Kidney glomerular epithelial cell (primary cell): ENCODE measurements at regions not wholly inside any gene's neighbourhood (a gene's known extent, or its start where the extent isn't known, plus 50 kb on each side); places are given as distances from the start of the nearest gene placed in this dataset.
"Not testable (repeated sequence)": the region's sequence is repeated elsewhere in the genome, so short reads cannot be mapped to it uniquely, and the experiment has no call there.

Experiments used
- DNase-seq: peaks from one replicate; lab custom pipeline; 2025; lab: John Stamatoyannopoulos, UW

DNA sequence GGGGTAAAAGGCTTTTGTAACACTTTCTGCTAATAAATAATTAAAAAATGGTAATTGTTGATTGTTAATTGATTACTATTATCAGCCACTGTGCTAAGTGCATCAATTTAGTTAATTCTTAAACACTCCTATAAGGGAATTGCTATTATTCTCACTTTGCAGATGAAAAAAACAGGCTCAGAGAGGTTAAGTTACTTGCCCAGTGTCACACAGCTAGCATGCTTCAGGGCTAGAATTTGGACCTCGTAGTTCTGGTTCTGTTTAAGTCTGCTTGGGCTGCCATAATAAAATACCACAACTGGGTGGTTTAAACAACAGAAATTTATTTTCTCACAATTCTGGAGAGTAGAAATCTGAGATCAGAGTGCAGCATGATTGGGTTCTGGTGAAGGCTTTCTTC is 164.8 kb upstream of the TBX18 start:
- no peak for DNase-seq

DNA sequence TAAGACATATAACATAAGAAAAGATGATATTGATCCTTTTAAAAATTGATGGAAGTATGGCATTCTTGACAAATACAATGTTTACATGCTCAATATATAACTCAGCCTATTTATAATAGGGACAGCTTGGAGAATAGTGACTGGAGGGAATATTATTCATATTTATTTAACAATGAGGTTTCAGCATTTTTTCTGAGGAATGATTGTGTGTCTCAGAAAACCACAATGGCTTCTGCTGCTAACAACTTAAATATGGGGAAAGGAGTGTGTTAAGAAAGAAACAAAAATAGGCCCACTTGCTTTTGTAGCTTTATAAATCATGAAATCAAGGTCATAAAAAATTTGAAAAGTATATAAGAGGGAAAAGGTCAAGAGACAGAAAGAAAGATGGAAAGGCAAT is 163.2 kb upstream of the TBX18 start:
- DNase-seq = no peak

DNA sequence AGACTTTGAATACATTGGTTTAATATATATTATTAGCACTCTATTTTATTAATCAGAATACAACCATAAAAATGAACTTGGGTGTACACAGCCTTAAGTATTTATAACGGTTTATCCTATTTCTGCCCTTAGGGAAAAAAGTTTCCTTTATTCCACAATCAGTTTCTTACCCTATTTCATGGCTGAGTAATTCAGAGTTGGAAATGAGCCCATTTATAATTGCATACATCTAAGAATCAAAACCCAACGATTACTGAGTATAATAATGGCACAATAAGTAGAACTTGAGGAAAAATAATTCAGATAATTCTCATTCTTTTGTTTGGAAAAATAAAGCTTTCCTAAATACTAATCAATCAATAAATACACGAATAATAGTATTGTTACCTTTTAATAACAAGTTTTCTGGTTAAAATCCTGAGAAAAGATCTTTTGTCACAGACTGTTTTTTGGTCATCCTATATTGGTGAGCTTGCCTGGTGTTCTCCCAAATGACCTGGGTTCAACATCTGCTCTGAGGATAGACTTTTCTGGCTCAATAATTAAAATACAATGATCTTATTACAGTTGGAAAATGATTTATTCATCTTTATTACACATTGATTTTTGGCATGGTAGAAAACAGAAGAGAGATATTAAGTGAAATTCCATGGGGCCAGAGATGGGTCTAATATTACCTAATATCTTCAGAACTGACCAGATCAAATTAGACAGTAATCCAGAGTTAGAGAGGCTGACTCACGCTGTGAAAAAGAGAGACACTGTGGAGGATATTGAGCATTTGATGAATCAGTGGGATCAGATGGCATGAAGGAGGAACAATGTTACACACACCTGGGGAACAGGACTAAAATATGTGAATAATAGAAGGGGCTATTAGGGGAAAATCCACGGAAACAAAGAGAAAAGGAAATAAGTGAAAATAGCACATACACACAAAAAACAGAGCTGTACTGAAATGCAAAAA is 162.1 kb upstream of the TBX18 start:
- DNase-seq = no peak

DNA sequence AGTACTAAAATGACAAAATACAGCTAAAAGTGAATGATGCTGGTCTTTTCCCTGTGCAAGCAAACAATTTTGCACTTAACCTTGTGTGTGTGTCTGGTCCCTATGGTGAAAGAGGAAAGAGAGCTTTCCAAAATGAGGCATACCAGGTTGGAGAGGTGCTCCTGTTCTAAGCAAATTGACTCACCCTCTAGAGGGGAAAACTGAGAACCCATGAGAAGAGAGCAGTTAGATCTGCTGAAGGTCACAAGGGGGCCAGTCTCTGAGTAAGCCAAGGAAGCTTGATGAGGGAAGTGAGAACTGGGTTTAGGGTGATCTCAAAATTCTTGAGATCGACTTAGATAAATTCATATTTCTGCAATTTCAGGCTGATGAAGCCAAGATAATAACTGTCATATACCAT is 157.5 kb upstream of the TBX18 start:
- no peak for DNase-seq

DNA sequence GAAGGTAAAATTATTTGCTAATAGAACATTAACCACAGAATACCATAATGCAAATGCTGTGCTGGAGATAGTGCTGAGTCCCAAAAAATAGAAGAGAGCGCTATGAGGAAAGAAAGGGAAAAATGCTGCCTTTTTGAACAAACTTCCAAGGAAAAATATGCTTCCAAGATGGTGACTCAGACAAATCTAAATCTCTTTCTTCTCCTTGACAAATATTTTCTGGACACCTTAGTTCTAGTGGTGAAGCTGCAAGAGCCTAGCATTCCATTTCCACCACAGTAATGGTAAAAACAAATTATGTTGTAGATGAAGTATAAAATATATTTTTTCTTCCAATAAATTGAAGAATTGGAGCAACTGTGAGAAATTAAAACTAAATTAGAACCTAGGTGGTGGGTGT is 155.6 kb upstream of the TBX18 start:
- no peak for DNase-seq

DNA sequence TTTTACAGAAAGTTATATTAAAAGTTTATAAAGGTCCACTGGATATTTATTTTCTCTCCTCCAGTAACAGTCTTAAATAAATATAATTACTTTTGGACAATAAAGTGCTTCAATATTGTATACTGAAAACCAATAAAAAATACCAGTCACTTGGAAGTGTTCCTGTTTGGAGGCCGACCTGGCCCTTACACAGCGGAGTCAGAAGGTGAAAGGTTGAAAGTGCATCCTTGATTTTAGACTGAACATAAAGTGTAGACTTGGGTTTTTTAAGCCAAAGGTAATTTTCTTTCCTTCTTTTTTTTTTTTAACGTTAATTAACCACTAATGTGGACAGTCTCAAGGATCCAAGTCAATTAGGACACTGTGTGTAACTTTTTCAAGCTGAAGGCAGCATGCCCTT is 152.3 kb upstream of the TBX18 start:
- DNase-seq = no peak

DNA sequence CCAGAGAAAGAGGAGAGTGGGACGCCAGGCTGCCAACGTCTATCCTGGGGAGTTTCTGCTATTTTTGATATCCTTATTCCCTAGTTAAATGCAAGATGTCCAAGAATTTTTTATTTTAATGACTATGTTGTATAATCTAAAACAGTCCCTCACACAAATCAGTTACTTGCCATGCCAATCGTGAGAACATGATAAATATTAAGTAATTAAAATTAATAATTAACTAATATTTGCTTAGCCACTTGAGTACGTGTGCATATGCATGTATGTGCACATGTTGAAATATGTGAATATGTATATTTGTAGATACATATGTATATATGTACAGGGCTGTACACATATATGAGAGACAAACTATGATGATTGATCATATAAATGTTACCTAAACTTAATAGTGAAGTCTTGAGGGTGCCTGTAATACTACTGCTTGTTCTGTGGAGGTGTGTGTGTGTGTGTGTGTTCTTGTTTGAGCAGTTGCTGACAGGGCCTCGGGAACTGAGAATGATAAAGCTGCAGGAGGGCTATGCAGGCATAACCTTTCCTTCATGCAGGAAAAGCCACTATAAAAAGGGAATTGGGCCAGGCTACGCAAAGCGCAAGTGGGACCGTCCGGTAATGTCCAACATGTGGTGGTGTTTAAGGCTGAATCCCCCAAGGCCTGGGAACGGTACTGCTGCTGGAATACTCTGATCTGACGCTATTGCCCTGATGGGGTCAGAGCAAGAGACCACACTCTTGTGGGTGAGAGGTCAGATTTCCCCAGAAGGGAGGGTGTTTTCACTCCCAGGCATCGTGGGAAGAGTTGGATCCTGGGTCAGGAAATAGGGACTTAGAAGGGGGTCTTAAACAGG is 148.3 kb upstream of the TBX18 start:
- DNase-seq = no peak

DNA sequence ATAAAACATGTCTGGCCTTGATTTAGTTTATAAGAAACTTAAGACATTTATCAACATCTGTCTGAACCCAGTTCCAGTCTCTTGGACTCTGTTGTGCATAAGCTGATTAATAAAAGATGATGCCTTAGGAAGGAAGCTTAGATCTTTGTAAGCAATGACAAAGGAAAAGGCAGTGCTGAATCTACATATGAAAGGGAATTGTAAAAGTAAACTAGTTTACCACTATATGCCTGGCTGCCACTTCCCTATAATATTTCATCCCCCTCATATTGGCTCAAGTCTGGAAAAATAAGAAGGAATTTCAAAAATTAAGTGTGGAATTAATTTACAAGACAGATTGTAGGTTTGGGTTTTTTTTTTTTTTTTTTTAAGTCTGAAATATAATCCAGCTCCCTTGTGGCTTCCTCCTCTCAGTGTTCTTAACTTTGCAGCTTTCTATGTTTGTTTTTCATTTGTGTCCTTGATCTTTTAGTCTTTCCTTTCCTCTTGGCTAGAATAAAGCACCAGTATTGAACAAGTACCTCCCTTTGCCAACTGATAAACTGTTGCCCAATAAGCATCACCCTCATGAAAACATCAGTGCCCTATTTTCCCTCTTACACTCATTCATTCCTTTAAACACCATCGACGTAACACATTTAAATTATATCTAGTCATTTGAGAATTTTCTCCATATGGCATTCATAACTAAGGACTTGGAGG is 146.7 kb upstream of the TBX18 start:
- no peak for DNase-seq

DNA sequence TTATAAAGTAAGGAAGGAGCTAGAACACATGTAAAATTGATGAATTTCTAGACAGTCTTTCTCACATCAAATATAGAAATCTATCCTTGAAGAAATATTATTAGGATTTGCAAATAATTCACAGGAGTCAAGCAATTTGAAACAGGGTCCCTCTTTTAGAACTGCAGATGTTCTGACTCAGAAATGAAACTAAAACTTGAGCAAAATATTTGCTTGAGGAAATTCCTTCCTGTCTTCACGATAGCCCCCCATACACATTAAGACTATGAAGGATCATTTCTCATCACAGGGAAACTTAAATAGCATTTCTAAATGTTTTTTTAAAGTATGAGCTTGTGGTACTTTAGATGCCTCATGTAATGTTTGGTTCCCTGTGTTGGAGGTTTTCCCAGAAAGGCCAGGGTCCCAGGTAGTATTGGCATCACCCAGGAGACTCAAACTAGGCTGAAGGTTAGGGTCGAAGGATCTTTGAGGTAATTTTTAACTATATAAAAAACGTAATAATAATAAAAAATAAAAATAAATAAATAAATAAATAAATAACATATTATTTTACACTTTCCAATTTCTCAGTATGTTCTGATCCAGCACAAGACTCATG is 144.0 kb upstream of the TBX18 start:
- DNase-seq = no peak

DNA sequence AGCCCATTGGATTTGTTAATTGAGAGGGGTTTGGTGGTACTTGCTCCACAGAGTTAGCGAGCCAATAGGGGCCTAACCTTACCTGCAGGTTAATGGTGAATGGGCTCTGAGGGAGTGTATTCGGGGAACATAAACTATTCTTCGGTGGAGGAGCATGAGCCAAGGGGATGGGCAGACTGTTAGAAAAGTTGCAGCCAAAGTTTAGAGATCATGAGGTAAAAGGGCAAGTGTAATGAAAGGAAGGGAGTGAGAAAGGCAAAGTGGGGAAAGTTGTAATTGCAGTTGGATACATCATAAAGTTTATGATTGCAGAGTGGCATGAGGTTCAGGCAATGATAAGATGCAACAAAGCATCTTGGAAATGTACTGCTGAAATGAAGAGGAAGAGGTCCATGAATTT is 142.1 kb upstream of the TBX18 start:
- DNase-seq = no peak

DNA sequence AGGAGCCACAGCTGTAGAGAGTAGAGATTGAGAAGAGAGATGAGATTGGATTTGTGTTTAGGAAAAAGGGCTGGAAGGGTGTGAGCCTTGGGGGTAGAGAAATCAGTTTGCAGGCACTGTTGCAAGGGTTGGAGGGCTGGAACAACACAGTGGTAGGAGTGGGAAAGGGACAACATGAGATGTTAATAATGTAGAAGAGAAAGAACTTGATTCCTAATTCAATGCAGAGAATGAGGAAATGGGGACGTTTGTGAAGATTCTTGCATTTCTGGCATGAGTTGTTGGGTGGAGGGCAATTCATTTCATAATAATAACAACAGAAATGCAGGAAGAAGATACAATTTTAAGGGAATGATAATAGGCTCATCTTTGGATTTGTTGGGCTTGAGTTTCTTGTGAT is 141.4 kb upstream of the TBX18 start:
- no peak for DNase-seq

DNA sequence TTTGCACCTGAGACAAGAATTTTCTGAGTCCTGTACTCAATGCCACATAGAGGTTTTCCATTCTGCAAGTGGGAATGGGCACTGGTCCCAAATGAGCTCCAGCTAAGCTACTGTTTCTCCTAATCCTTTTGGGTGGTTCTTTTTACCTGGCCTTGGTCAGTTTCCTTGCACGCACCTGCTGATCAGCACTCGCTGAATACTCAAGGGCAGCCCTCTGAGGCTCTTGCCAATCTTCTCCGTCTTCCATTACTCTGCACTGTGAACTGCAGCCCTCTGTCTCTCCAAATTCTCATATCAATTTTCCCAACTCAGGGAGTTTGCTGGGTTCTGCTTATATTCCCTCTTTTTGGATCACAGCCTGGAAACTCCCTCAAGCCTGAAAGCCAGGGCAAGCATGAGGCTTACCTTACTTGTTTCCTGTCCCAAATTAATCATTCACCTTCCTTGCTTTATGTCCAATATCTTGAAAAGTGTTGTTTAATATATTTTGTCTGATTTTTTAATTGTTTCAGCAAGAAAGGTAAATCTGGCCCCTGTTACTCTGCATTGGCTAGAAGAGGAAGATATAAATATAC is 138.0 kb upstream of the TBX18 start:
- no peak for DNase-seq

DNA sequence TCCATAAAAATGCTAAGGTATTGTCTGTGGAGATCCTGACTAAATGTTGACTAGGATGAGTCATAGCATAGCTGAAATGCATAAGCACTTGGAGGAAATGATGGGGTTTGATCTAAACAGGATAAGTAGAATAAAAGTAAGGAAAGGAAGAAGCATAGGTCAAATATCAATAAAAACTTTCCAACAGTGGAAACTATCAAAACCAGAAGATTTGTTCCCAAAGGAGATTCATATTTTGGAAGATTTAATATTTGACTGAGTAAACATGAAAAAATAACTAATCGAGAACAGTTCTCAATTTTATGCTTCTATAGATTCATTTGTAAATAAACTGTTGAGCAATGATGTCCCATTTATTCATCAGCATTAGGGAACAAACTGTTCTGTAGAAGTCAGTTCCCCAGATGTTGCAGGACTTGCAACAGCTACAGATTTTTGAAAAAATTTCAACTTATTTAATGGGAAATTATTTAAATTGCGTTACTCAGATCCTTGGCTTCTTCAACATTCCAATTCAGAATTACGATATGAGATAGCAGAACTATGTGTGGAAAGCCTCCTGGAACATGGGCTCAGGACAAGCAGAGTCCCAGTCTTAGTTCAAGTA is 133.7 kb upstream of the TBX18 start:
- peak; percentile 28 for DNase-seq

DNA sequence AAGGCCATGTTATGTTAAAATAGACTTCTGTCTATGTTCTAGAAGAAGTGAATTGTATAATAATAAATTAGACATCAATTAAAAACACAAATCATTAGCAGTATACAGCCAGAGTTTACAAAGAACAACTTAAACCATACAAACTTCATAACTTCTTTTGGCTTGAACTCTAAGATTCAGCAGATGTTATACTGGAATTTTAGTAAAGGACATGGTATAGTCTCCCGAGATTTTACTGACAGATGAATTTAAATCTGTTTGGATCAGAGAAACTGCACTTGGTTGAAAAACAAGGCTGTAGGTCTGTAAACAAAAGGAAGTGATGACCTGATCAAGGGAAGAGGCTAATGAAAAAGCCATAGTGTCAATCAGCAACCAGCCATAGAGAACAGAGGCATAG is 132.6 kb upstream of the TBX18 start:
- DNase-seq = no peak

DNA sequence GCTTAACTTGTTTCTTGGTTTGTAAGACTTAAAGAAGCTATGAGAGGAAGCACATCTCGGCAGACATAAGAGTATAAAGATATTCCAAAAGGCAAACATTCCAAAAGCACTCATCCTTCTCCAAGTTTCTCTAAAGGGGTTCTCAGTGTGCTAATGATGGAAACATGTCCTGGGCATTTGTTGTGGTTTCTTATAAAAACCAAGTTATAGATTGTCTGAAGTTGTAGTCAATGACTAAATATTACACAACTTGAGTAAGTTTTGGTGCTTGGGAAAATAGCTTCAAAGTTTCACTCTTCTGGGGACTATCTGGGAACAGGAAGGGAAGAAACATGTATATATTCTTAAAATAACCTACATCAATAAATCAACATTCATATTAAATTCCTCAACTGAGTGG is 128.3 kb upstream of the TBX18 start:
- DNase-seq = peak; percentile 7

DNA sequence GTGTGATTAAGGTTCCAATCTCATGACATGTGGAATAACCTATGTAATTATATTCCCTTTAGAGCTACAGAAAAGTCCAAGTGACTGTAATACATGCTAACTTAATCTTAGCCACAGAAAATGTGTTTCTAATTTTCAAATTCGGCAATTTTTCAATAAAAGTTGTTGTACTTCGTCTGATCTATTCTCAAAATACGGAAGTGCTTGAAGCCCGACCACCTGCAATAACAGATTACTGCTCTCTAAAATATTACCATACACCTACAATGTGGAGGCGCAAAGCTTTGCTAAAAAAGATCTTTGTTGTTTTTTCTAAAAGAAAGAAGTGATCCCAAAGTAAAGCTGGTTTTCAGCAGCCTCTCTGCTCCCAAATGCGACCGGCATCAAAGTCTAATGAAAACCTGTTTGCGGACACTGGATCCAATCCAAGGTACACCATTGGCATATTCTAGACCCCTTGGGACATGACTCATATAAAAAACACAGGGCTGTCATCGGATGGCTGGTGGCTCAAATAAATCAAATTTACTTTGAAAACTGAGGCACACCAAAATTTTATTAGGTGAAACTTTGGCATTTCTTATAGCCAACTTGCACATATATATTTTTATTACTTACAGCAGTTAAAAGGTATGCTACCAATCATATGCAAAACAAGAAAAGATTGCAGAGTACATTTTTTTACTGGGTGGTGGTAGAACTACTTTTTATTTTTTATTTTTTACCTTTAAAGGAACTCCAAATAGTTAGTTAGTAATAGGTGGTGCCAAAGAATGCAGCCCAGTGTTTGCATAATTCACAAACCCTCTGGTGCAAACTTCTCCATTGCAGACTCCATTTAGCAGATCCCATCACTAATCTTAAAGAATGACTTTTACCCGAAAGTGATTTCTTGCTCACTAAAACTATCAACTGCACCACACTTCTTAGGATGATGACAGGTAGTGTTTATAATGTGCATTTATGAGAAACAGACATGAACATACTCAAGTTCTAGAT is 118.7 kb upstream of the TBX18 start:
- no peak for DNase-seq

DNA sequence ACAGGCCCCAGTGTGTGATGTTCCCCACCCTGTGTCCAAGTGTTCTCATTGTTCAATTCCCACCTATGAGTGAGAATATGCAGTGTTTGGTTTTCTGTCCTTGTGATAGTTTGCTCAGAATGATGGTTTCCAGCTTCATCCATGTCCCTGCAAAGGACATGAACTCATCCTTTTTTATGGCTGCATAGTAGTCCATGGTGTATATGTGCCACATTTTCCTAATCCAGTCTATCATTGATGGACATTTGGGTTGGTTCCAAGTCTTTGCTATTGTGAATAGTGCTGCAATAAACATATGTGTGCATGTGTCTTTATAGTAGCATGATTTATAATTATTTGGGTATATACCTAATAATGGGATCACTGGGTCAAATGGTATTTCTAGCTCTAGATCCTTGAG is 115.0 kb upstream of the TBX18 start:
- not testable (repeated sequence) for DNase-seq

DNA sequence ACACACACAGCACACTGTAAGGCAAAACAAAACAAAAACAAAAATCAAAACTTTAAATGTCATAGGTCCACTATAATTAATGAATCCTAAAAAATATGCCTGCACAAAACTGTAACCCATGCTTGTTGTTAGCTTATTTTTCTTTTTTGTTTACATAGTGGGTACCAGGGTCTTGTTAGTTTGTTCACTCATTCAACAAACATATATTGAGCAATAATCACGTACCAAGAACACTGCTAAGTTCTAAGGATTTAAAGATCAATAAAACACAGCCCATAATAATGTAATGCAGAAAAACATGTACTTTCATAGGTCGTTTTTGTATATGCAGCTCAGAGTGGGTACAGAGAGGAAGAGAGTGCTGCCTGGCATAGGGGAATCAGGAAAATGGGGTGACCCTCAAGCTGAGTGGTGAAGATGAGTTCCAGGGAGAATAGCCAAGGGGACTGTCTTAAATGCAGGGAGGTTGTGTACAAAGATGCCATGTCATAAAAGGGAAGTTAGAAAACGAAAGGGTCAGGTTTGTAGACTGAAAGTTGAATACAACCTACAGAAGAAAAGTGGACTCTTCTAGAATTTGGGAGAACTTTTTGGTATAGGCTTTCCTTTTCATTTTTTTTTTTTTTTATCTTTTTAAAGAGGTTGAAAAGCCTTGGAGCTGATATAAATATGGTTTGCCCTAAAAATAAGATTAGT is 113.3 kb upstream of the TBX18 start:
- DNase-seq = no peak

DNA sequence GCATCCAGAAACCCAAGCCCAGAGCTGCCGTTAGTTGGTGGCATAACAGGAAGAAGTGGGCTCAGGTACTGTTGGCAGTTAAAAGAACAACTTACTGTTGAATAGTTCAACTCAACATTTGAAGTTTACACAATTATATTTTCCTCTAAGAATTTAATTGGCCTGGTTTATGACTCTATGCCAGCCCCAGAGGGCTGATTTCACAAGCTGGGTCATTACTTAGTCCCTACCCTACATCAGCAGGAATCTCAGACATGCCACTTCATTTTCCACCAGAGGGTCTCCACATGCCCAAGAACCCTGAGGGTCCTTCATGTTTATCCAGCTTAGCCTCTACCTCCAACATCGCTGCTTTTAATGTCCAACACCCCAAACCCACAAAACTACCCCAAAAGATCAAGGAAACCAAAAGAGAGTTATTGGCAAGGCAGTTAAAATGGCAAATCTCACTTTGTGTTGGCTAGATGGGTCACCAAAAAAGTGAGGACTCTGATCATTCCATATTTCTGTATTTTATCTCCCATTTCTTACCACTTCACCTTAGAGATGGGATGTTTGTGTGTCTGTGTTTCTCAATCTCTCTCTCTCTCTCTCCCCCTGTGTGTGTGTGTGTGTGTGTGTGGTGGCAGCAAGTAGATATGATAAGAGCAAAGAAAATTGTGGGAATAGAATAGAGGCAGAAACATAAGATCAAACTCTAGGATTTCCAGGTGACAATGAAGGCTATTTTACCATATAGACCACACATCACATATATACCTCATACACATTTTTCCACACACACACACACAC is 112.5 kb upstream of the TBX18 start:
- no peak for DNase-seq
